Vagina (tissue), 2 donors: ENCODE measurements at regions not wholly inside any gene's neighbourhood (a gene's known extent, or its start where the extent isn't known, plus 50 kb on each side); places are given as distances from the start of the nearest gene placed in this dataset.

Experiments
- DNase-seq, 2 donors: peaks; one replicate each; pipeline ENCODE4 v3.0.0-alpha.2; 2017; ENCODE audit errors: extremely low spot score in 2 of 2
- H3K27ac ChIP-seq: fragments of 200-600 bp; sonication (generic); one replicate; pipeline ENCODE4 v1.5.1; 2019
- H3K27me3 ChIP-seq: fragments of 200-600 bp; sonication (generic); one replicate; pipeline ENCODE4 v1.5.1; 2019
- H3K36me3 ChIP-seq, 2 donors: fragments of 200-600 bp; sonication (generic); one replicate each; pipeline ENCODE4 v1.5.1; 2017 to 2019
- H3K4me1 ChIP-seq: fragments of 200-600 bp; sonication (generic); one replicate; pipeline ENCODE4 v1.5.1; 2019
- H3K4me3 ChIP-seq, 2 donors: fragments of 200-600 bp; sonication (generic); 1 replicate in 1 of 2; 2 replicates in 1 of 2; pipeline ENCODE4 v1.5.1; 2016 to 2019
- H3K9me3 ChIP-seq: fragments of 200-600 bp; sonication (generic); one replicate; pipeline ENCODE4 v1.5.1; 2019
- POLR2A ChIP-seq, 2 donors: fragments of 450-650 bp; IDR thresholded peaks; one replicate each; pipeline ENCODE4 v1.6.1; 2017; ENCODE audit warnings: antibody characterized with exemption in 2 of 2, mild to moderate bottlenecking in 2 of 2, moderate library complexity in 2 of 2
- POLR2AphosphoS5 ChIP-seq, 2 donors: sonication (generic); formaldehyde crosslinking; IDR thresholded peaks; one replicate each; pipeline ENCODE4 v1.9.0; 2017; ENCODE audit warnings: antibody characterized with exemption in 2 of 2, mild to moderate bottlenecking in 2 of 2, low read depth in 1 of 2; ENCODE audit not compliant: insufficient read depth in 1 of 2
- intact Hi-C: fragments of 100-400 bp; cut with DNase I; formaldehyde crosslinking; loops from one replicate; pipeline ENCODE4 v1.15.1; 2023
- TF ChIP-seq, protein P1 (sequence below), 3 experiments: fragments of 450-650 bp in 2 of 3; fragments of 200-600 bp in 1 of 3; sonication (generic) in 1 of 3; IDR thresholded peaks; one replicate each; pipeline ENCODE4 v1.5.1; 2017 to 2019; ENCODE audit warnings: antibody characterized with exemption in 3 of 3, mild to moderate bottlenecking in 2 of 3, moderate library complexity in 2 of 3

- H3K4me1 ChIP-seq, result peaks cover 18% of the 10 kb centered on the region
- H3K27me3 ChIP-seq, result no peaks in the 10 kb centered on the region
- intact Hi-C loops, result no loop called here
- no peak overlapping the region for H3K4me3 ChIP-seq
- H3K27ac ChIP-seq, result no peak overlapping the region
- TF ChIP-seq, protein P1, sequence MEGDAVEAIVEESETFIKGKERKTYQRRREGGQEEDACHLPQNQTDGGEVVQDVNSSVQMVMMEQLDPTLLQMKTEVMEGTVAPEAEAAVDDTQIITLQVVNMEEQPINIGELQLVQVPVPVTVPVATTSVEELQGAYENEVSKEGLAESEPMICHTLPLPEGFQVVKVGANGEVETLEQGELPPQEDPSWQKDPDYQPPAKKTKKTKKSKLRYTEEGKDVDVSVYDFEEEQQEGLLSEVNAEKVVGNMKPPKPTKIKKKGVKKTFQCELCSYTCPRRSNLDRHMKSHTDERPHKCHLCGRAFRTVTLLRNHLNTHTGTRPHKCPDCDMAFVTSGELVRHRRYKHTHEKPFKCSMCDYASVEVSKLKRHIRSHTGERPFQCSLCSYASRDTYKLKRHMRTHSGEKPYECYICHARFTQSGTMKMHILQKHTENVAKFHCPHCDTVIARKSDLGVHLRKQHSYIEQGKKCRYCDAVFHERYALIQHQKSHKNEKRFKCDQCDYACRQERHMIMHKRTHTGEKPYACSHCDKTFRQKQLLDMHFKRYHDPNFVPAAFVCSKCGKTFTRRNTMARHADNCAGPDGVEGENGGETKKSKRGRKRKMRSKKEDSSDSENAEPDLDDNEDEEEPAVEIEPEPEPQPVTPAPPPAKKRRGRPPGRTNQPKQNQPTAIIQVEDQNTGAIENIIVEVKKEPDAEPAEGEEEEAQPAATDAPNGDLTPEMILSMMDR (IDR thresholded peaks at IDR 0.05), result no peak
- TF ChIP-seq POLR2AphosphoS5 (IDR thresholded peaks at IDR 0.05; ENCODE audit: insufficient read depth in 1 of 2, low read depth in 1 of 2) (no peak), POLR2A (IDR thresholded peaks at IDR 0.05) (no peak)
- H3K9me3 ChIP-seq, result no peaks in the 10 kb centered on the region
- no peak for DNase-seq
- no peaks in the 10 kb centered on the region for H3K36me3 ChIP-seq
Observed at GRCh38 chr15:96237002-96237401, 93.5 kb upstream of the NR2F2 start.

- Histone ChIP-seq H3K27ac (no peak overlapping the region), H3K27me3 (no peaks in the 10 kb centered on the region), H3K36me3 (no peaks in the 10 kb centered on the region), H3K4me1 (no peaks in the 10 kb centered on the region), H3K9me3 (no peaks in the 10 kb centered on the region), H3K4me3 (no peak overlapping the region)
- intact Hi-C loops, result no loop called here
- no peak for DNase-seq
- TF ChIP-seq, protein P1 (IDR thresholded peaks at IDR 0.05), result no peak
- no peak for TF ChIP-seq POLR2A (IDR thresholded peaks at IDR 0.05)
Observed at GRCh38 chr15:96242761-96243160, 87.7 kb upstream of the NR2F2 start.

DNA sequence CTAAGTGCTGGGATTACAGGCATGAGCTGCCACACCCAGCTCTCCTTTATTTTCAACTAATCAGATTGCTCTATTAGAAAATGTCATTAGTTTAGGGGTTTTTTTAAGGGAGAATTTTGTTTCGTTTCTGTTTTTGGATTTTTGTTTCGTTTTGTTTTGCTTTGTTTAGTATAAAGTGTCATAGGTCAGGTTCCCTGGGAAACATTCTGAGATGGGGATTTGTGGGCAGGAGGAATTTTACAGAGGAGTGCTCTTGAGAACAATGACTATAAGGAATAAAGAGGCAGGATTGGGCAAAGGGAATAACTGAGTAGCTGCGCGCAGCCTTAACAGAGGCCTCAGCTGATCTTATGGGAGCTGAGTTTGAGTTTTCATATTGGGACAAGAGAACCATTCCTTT, 86.8 kb upstream of the NR2F2 start:
- Histone ChIP-seq H3K27ac (no peak overlapping the region), H3K9me3 (no peaks in the 10 kb centered on the region), H3K4me1 (no peaks in the 10 kb centered on the region), H3K4me3 (no peak overlapping the region), H3K36me3 (no peaks in the 10 kb centered on the region), H3K27me3 (no peaks in the 10 kb centered on the region)
- TF ChIP-seq POLR2A (IDR thresholded peaks at IDR 0.05), result no peak
- TF ChIP-seq POLR2AphosphoS5 (IDR thresholded peaks at IDR 0.05; ENCODE audit: insufficient read depth in 1 of 2, low read depth in 1 of 2), result no peak
- TF ChIP-seq, protein P1 (IDR thresholded peaks at IDR 0.05), result no peak
- intact Hi-C loops, result no loop called here
- DNase-seq, result no peak

DNA sequence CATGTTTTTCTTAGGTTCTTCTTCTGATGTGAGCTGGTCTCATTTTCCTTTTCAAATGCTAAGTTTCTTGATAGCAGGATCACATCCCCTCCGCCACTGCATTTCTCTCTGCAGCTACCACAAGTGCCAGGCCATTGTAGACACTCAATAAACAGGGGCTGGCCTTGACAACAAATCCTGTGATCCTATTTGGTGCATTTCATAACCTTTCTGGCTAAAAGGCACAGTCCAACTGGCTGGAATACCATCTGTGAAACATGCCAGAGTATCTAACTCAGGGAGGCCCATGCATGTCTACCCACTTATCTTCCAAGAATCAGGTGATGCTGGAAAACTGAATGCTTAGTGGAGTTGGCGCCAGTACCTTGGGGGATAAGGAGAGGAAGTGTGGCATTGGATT, 85.2 kb upstream of the NR2F2 start:
- Histone ChIP-seq H3K4me1 (no peaks in the 10 kb centered on the region), H3K36me3 (no peaks in the 10 kb centered on the region), H3K9me3 (no peaks in the 10 kb centered on the region), H3K27ac (no peak overlapping the region), H3K27me3 (no peaks in the 10 kb centered on the region), H3K4me3 (no peak overlapping the region)
- TF ChIP-seq POLR2AphosphoS5 (IDR thresholded peaks at IDR 0.05; ENCODE audit: insufficient read depth in 1 of 2, low read depth in 1 of 2) (no peak), POLR2A (IDR thresholded peaks at IDR 0.05) (no peak)
- TF ChIP-seq, protein P1 (IDR thresholded peaks at IDR 0.05), result no peak
- DNase-seq, result no peak
- intact Hi-C loops, result no loop called here

DNA sequence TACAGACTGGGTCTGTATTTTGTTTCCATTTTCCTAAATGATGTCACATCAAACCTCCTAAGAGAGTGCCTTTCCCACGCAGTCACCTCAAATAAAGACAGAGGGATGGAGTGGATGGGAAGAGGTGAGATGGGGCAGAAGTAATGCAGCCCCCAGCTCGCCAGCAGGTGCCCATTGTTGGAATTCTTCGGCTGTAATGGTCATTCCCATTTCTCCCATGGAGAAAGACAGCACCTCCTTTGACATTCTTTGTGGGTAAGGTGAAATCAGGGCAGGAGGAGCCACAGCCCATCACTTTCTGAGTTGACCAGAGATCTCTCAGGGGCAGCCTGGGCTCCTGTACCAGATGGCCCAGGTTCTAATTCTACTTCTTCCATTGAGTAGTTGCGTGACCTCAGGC, 84.4 kb upstream of the NR2F2 start:
- Histone ChIP-seq H3K27me3 (no peaks in the 10 kb centered on the region), H3K9me3 (no peaks in the 10 kb centered on the region), H3K4me3 (no peak overlapping the region), H3K36me3 (no peaks in the 10 kb centered on the region), H3K27ac (no peak overlapping the region), H3K4me1 (no peaks in the 10 kb centered on the region)
- intact Hi-C loops, result no loop called here
- DNase-seq, result no peak
- no peak for TF ChIP-seq POLR2A (IDR thresholded peaks at IDR 0.05)
- TF ChIP-seq POLR2AphosphoS5 (IDR thresholded peaks at IDR 0.05; ENCODE audit: insufficient read depth in 1 of 2, low read depth in 1 of 2), result no peak
- TF ChIP-seq, protein P1 (IDR thresholded peaks at IDR 0.05), result no peak
